Superior temporal gyrus (tissue), 1 donor: ENCODE measurements at regions not wholly inside any gene's neighbourhood (a gene's known extent, or its start where the extent isn't known, plus 50 kb on each side); places are given as distances from the start of the nearest gene placed in this dataset.

ENCODE experiments used
- DNase-seq: peaks from one replicate; pipeline ENCODE4 v3.0.0-alpha.2; 2016; ENCODE audit errors: extremely low spot score

- no peak for DNase-seq
These were observed 204.2 kb upstream of the TBC1D5 start for GRCh38 chr3:17946619-17947018.

DNA sequence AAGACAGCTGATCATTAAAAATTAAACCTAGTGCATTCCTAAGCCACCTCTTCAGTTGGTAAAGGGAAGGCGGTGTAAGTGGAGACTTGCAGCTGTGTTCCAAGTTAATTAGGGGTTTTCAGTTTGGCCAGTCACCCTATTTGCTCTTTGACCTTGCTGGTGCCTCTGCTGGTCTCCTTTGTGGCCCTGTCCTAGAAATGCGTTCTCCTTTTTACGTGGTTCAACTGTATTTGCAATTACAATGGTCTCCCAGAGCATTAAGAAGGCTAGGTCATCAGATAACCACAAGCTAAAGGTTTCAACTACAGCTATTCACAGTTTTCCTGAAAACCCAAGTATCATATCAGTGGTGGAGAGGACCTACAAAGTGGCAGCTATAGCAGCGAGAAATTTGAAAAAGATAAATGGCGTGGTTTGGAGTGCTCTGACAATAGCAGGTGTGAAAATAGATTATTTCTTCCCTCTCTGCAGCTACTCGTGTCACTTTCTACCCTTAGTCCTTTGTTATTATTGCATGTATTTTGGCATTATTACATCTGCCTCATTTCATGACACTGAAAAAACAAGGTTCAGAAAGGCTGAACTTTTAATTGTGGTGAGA lies 203.5 kb upstream of the TBC1D5 start:
- DNase-seq, result no peak

- no peak for DNase-seq
These were observed 202.8 kb upstream of the TBC1D5 start for GRCh38 chr3:17945018-17945798.

GRCh38 chr3:17942856-17943255 lies 200.4 kb upstream of the TBC1D5 start:
- no peak for DNase-seq

DNA sequence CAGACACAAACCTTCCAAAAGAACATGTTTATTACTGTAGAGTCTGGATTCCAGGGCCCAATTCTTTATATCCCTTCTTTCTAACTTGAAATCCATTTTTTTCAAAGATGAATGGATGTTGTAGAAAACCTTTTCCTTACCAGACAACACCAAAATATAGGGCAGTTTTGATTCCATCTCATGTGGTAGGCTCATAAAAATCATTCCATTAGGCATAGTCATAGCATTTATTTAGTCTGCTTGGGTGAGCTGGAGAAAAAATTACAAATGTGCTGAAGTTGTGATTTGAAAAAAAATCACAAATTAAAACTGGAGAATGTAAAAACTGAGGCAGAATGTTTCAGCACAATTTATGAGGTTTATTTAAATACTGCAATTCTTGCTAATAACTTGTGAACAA lies 199.3 kb upstream of the TBC1D5 start:
- no peak for DNase-seq

DNA sequence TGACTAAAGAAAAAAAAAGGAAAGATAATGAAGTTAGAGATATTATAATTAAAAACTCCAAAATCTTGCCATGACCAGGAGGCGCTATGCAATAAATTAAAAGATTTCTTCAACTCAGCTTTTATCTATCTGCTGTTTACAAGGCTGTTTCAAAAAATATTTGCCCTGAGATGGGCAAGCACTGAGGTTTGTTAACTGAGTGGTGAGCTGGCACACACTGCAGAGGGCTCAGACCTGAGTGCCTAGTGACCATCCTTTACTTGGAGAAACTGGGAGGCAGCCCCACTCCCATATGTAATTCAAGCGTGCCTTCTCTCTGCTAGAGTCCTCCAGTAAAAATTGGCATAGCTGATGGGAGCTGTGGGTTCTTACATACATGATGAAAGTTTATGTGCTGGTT lies 198.7 kb upstream of the TBC1D5 start:
- DNase-seq, result no peak

DNA sequence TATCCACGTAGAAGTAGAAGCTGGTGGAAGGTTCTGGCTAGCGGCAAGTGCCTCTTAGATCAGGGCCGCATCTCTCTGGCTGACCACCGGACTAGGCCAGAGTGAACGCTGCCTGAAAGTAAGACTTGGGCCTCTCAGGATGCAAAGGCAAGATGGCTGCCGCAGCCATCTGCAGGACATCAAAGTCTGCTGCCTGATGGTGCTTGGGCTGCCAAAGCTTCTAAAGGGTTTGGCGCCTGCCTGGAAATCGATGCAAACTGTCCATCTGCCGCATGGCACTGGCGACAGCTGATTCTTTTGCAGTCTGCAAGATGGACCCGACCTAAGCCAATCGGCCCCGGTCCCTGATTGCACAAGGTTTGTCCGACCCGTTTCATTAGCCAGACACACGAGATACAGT lies 196.7 kb upstream of the TBC1D5 start:
- DNase-seq, result no peak

DNA sequence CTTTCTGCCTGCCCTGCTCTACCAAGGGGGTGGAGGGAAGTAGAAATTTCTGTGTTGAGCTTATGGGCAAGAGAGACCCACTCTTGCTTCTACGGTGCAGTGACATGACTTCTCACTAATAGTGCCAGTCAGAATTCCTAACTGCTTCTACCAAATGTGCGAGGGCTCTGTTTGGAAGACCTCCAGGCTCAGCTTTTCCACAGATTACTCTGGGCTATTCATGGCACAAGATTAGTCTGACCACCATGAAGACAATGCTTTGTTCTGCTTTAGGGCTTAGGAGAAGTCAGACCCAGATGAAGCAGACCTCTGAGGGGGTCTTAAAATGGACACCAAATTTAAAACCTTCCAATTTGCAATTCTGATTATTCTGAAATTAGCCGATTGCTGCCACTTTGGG lies 195.9 kb upstream of the TBC1D5 start:
- DNase-seq, result no peak

DNA sequence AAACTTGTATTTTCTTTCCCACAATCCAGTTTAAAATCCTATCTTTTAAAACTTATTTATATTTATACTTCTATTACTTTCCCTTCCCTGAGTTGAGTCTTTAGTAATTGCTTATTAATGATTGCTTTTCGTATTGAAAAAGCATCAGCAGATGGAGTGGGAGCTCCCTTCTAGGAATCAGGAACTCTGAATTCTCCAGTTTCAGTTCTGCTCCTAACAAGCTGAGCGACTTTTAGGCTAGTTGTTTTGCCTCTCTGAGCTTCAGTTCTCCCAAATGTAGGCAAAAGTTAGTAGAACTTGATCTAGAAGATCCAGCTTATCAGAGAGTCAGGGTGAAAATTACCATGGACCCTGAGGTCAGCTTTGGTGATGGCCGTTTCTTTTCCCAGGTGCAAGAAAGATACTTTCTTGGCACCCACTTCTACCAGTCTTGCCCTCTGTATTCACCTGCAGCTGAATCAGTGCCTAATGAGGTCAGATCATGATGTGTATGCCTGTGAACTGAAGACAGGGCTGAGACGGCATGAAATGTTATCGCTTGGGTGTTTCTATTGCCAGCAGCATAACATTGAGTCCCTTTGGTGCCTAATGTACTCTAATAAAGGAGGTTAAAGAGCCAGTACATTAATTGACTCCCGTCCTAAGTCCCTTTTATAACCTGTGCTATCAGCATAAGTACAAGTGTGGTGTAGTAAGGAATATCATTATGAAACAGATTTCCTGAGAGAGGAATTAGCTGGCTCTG lies 194.5 kb upstream of the TBC1D5 start:
- DNase-seq, result no peak

DNA sequence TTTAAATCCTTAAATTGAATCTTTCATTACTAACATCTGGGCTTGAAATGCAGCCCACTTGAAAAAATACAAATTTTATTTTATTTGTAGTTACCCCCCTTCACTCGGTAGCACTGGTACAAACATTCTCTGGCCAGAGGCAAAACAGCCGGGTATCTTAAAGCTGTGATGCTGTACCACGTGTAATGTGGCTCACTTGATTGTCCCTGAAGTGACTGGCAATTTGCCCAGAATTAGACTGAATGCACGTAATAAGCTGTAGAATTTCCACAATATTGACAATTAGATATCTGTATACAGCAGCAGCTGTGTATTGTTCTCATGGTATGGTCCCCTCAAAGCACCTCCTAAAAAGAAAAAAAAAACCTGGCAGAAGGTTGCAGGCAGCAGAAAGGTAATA lies 192.8 kb upstream of the TBC1D5 start:
- no peak for DNase-seq

DNA sequence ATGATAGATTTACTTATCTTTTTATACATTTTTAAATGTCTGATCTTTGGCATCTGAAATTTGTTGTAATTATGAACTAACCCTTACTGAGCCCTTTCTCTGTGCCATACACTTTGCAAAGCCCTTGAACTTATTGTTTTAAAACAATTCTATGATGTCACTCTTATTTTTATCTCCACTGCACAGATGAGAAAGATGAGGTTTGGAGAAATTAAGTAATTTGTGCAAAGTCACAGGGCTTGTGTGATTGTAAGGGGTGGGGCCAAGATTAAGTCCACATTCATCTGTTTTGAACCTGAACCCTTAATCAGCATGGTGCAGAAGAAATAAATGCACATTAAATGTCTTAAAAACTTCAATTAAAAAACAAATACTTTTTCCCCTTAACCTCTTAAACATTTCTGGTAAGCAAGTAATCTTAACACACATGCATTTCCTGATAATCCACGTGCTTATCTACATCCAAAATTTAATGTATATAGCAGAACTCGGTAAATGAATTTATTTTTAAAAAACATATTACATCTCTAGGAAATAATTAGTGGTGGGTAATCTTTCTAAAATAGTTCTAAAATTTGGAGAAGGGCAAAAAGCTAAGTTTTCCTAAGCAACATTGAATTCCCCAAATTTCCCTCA lies 189.8 kb upstream of the TBC1D5 start:
- DNase-seq, result no peak

DNA sequence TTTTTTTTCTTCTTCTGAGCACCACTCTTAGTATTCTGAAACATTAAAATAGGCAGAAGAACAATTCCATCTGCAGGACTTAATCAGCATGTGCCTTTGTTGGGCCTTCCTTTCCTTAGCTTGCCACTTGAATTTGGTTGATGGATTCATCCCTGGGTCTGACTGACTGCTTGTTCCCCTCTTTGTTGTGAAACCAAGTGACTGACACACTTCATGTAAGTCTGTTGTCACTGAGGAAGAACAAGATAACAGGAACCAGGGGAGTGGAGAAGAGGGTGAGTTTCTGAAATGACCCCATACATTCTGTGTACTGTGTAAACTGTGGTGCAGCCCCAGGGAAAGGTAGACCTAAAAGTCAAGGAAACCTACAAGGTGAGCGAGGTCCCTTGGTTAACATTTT lies 188.7 kb upstream of the TBC1D5 start:
- no peak for DNase-seq

DNA sequence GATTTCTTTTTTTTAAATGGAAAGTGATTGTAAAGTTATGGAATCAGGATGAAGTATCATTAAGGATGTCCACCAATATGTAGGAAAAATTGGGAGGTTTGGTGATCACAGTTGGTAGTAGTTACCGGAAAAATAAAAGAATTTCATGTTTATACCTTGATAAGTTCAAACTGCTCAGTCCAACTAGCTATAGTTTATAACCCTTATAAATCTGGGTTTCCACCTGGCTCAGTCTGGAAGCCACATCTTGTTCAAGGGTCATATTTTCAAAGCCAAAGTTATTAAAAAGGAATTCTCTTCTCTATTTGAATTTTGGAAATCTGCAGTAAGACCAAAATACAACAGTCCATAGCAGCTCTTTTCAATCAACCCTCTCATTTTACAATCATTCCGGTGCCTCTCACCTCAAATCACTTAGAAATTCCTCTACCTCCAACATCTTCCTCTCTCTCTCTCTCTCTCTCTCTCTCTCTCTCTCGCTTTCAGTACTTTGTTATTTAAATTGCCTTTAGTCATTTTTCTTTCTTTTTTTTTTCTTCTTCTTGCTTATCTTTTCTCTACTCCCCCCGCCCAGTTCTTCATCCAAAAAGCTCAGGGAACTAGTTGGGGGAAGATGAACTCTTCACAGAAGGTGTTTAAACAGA lies 186.2 kb upstream of the TBC1D5 start:
- DNase-seq, result no peak

GRCh38 chr3:17927036-17927435 lies 184.6 kb upstream of the TBC1D5 start:
- DNase-seq, result no peak

- DNase-seq, result no peak
These were observed 172.9 kb upstream of the TBC1D5 start for GRCh38 chr3:17915341-17915740.

DNA sequence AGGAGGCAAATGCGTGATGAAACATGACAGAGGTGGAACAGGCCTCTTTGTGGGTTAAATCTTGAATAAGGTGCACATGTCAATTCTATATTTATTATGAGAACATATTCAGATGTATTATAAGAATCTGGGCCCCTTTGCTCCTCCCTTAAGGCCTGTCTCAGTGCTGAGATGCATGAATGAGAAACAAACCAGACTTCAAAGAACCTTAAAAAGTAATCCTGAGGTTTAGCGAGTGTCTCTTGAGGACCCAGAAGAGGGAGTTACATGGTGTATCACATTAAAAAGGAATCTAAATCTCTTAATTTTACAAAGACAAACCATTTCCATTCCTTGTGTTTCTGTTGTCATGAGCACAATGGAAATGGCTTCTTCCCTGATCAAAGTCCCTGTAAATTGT lies 170.9 kb upstream of the TBC1D5 start:
- DNase-seq, result no peak

DNA sequence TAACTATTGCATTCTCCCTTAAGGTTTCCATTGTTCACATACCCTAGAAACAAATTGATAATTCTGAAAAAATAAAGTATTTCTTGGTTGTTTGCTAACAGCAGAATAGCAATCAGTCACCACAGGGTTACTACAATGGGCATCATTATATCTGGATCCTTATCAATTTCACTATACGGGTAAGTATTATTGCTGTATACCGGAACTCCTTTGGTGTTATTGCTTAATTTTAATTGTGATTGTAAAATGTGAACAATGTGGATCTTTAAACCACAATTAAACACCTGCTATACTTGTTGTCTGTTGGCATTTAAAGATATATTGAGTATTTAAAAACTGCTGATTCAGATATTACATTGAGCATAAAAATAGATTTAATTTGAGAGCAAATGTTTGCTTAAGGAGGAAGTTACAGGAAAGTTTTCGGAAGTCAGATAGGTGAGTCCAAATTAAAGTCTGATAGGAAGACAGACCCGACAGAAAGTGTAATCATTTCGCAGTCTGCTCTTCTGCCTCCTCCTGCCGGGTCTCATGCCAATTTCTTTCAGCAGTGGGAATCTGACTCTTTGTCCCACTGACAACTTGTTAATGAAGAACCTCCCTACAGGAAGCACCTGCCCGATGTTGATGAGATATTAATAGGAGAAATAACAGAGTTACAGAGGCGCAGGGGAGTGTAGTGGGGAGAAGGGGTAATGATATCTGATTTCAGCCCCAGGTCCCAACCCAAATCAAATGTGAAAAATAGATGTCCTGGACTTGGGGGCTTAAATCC lies 169.7 kb upstream of the TBC1D5 start:
- DNase-seq, result no peak

DNA sequence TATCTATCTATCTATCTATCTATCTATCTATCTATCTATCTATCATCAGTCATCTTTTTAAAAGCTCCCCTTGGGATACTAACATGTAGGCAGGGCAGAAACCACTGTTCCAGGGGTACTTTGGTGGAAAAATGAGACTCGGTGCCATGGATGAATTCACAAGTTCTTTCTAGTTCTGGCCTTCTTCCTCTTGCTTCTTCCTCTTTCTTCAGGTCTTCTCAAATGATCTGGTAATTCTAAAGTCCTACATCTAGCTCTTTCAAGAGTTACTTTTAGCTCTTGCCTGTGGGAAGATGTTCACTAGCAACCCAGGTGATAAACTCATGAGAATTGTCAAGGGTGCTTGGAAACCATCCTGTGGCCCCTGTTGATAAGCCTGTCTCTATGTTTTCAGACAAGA lies 168.5 kb upstream of the TBC1D5 start:
- no peak for DNase-seq

GRCh38 chr3:17909714-17910113 lies 167.3 kb upstream of the TBC1D5 start:
- DNase-seq, result no peak

DNA sequence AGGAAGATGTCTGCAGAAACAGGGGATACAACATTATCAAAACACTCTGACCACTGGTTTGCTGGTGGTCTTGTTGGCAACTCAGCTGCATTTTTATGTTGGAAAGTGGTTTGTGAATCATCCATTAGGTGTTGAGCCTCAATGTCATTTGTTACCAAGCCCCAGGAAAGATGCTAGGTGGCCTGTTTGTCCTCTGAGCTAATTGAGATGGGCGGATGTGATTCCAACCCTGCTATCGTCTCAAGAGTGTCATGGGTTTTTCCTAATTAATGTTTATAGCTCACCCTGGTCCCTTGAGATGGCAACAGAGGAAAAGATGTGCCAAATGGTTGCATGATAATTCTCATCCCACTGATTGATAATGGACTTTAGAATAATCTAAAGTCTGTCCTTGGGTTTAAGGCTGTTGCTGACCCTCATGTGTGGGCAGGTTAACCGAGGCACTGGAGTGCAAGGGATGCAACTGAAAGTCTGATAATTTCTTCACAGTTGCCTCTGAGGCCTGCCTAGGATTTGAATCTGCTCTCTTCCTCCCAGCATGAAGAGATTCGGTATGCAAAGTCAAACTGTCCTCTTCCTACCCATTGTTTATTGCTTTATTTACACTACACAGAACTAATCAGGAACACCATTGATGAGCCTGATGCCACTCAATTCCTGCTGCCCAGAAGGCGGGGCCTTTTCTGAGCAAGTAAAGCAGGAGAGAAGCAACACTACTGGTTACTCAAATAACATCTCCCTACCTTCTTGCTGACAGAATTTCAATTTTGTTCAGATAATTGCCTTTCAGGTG lies 166.2 kb upstream of the TBC1D5 start:
- DNase-seq, result no peak
